IMR-90 (cell line): ENCODE measurements at regions not wholly inside any gene's neighbourhood (a gene's known extent, or its start where the extent isn't known, plus 50 kb on each side); places are given as distances from the start of the nearest gene placed in this dataset.

Source experiments
- ATAC-seq: fragments of 200-7000 bp; cut with Tn5 transposase; 2 replicates; pipeline ENCODE4 v1.9.1; 2020; ENCODE audit warnings: low read depth, mild to moderate bottlenecking, moderate library complexity
- BruUV-seq: library from RNA; stranded (reverse); fragments of 400-500 nt; replicated peaks from 2 replicates; lab custom pipeline; 2021; lab: Mats Ljungman, UMichigan
- CTCF ChIA-PET: fragments of 300-600 bp; formaldehyde crosslinking; extraction: SDS; loops from one replicate; lab custom pipeline; 2021; ENCODE audit warnings: antibody characterized with exemption; lab: Yijun Ruan, JAX
- POLR2A ChIA-PET: fragments of 300-600 bp; sonication (Branson Sonifier 250); formaldehyde crosslinking; loops from one replicate; lab custom pipeline; 2022; ENCODE audit warnings: antibody characterized with exemption; ENCODE audit not compliant: unreplicated experiment; lab: Charles Lee
- DNase-seq: peaks from one replicate; pipeline ENCODE4 v3.0.0; 2013
- H2AFZ ChIP-seq: replicated peaks from 2 replicates; pipeline ENCODE3; 2013; ENCODE audit warnings: low read length, mild to moderate bottlenecking; ENCODE audit not compliant: poor library complexity
- H2AK5ac ChIP-seq: 2 replicates; pipeline ENCODE4 v1.6.1; 2013; ENCODE audit warnings: low read depth, low read length, inconsistent platforms
- H2AK9ac ChIP-seq: replicated peaks from 2 replicates; pipeline ENCODE3; 2013; ENCODE audit warnings: mild to moderate bottlenecking, low read depth, low read length, moderate library complexity; ENCODE audit not compliant: poor library complexity
- H2BK120ac ChIP-seq: 2 replicates; pipeline ENCODE4 v1.6.1; 2013; ENCODE audit warnings: low read depth, low read length, inconsistent platforms
- H2BK15ac ChIP-seq: 3 replicates; pipeline ENCODE4 v1.6.1; 2013; ENCODE audit warnings: low read depth, low read length, inconsistent platforms
- H2BK20ac ChIP-seq: 2 replicates; pipeline ENCODE4 v1.6.1; 2013; ENCODE audit warnings: low read depth, mild to moderate bottlenecking, inconsistent platforms, low read length, moderate library complexity
- H2BK5ac ChIP-seq: 2 replicates; pipeline ENCODE4 v1.6.1; 2013; ENCODE audit warnings: mild to moderate bottlenecking, low read depth, low read length, inconsistent platforms; ENCODE audit not compliant: poor library complexity, severe bottlenecking
- H3K14ac ChIP-seq: replicated peaks from 2 replicates; pipeline ENCODE4 v1.6.1; 2013; ENCODE audit warnings: low read depth, low read length, inconsistent platforms
- H3K18ac ChIP-seq: 2 replicates; pipeline ENCODE4 v1.6.1; 2013; ENCODE audit warnings: low read depth, low read length, control low read depth
- H3K23ac ChIP-seq: 2 replicates; pipeline ENCODE4 v1.6.1; 2013; ENCODE audit warnings: low read depth, low read length, inconsistent platforms
- H3K27ac ChIP-seq: 2 replicates; pipeline ENCODE4 v1.5.1; 2013; ENCODE audit warnings: mild to moderate bottlenecking, control low read depth, low read length; ENCODE audit not compliant: insufficient read depth
- H3K27me3 ChIP-seq: 2 replicates; pipeline ENCODE4 v1.6.1; 2013; ENCODE audit warnings: low read length; ENCODE audit not compliant: control insufficient read depth, insufficient read depth
- H3K36me3 ChIP-seq: 2 replicates; pipeline ENCODE4 v1.6.1; 2013; ENCODE audit warnings: low read length, mixed read lengths; ENCODE audit not compliant: control insufficient read depth, insufficient read depth
- H3K4ac ChIP-seq: 2 replicates; pipeline ENCODE4 v1.6.1; 2013; ENCODE audit warnings: low read depth, low read length, inconsistent platforms
- H3K4me1 ChIP-seq: 2 replicates; pipeline ENCODE4 v1.6.1; 2013; ENCODE audit warnings: low read length, mixed read lengths; ENCODE audit not compliant: control insufficient read depth, insufficient read depth
- H3K4me2 ChIP-seq: 2 replicates; pipeline ENCODE4 v1.6.1; 2013; ENCODE audit warnings: low read depth, mild to moderate bottlenecking, control low read depth, low read length, moderate library complexity
- H3K4me3 ChIP-seq: 2 replicates; pipeline ENCODE4 v1.5.1; 2013; ENCODE audit warnings: low read depth, mild to moderate bottlenecking, control low read depth, low read length, moderate library complexity; ENCODE audit not compliant: insufficient read depth
- H3K56ac ChIP-seq: 2 replicates; pipeline ENCODE4 v1.6.1; 2013; ENCODE audit warnings: low read length, inconsistent platforms; ENCODE audit not compliant: insufficient read depth; ENCODE audit errors: extremely low read depth
- H3K79me1 ChIP-seq, 2 experiments: 2 replicates each; pipeline ENCODE4 v1.6.1; 2013; ENCODE audit warnings: low read length in 2 of 2, inconsistent platforms in 1 of 2, low read depth in 1 of 2
- H3K9ac ChIP-seq: 2 replicates; pipeline ENCODE4 v1.6.1; 2013; ENCODE audit warnings: low read depth, low read length, control low read depth
- H3K9me1 ChIP-seq: 2 replicates; pipeline ENCODE4 v1.6.1; 2013; ENCODE audit warnings: low read length, inconsistent platforms; ENCODE audit not compliant: insufficient read depth
- H3K9me3 ChIP-seq: 2 replicates; pipeline ENCODE4 v1.6.1; 2013; ENCODE audit warnings: low read length; ENCODE audit not compliant: control insufficient read depth, insufficient read depth
- H4K20me1 ChIP-seq: 2 replicates; pipeline ENCODE4 v1.6.1; 2013; ENCODE audit warnings: low read length, inconsistent platforms; ENCODE audit not compliant: insufficient read depth
- H4K5ac ChIP-seq: 2 replicates; pipeline ENCODE4 v1.6.1; 2013; ENCODE audit warnings: mild to moderate bottlenecking, low read depth, low read length, control low read depth
- H4K8ac ChIP-seq, 2 experiments: 2 replicates each; pipeline ENCODE4 v1.6.1; 2013; ENCODE audit warnings: low read depth in 2 of 2, low read length in 2 of 2, control low read depth in 1 of 2, inconsistent platforms in 1 of 2
- H4K91ac ChIP-seq: 2 replicates; pipeline ENCODE4 v1.6.1; 2013; ENCODE audit warnings: low read depth, low read length, inconsistent platforms; ENCODE audit not compliant: insufficient read depth
- BHLHE40 ChIP-seq: fragments of 150-350 bp; IDR thresholded peaks from 2 replicates; pipeline ENCODE4 v1.6.1; 2016; ENCODE audit warnings: mild to moderate bottlenecking, low read depth, low read length
- CEBPB ChIP-seq: IDR thresholded peaks from 2 replicates; pipeline ENCODE4 v1.6.1; 2012; ENCODE audit warnings: low read depth, low read length, improper control_type of control experiment
- CHD1 ChIP-seq: IDR thresholded peaks from 2 replicates; pipeline ENCODE4 v1.6.1; 2012; ENCODE audit warnings: low read depth, low read length, improper control_type of control experiment
- CTCF ChIP-seq: conservative IDR thresholded peaks from 2 replicates; pipeline ENCODE4 v1.5.1; 2012; ENCODE audit warnings: mild to moderate bottlenecking, low read depth, low read length, improper control_type of control experiment
- ELK1 ChIP-seq: fragments of 150-350 bp; IDR thresholded peaks from 2 replicates; pipeline ENCODE4 v1.6.1; 2016; ENCODE audit warnings: low read depth, mild to moderate bottlenecking, low read length, moderate library complexity, borderline replicate concordance
- FOS ChIP-seq: fragments of 150-350 bp; IDR thresholded peaks from 2 replicates; pipeline ENCODE4 v1.6.1; 2016; ENCODE audit warnings: low read depth, low read length
- MAFK ChIP-seq: IDR thresholded peaks from 2 replicates; pipeline ENCODE4 v1.6.1; 2012; ENCODE audit warnings: low read depth, low read length, improper control_type of control experiment
- MAZ ChIP-seq: IDR thresholded peaks from 2 replicates; pipeline ENCODE4 v1.6.1; 2012; ENCODE audit warnings: low read depth, mild to moderate bottlenecking, low read length, improper control_type of control experiment, moderate library complexity, borderline replicate concordance
- MXI1 ChIP-seq: IDR thresholded peaks from 2 replicates; pipeline ENCODE4 v1.6.1; 2012; ENCODE audit warnings: low read depth, mild to moderate bottlenecking, low read length, moderate library complexity, borderline replicate concordance
- NFE2L2 ChIP-seq: fragments of 150-350 bp; IDR thresholded peaks from 2 replicates; pipeline ENCODE4 v1.6.1; 2016; ENCODE audit warnings: low read depth, mild to moderate bottlenecking, low read length
- POLR2A ChIP-seq: IDR thresholded peaks from 2 replicates; pipeline ENCODE4 v1.6.1; 2012; ENCODE audit warnings: mild to moderate bottlenecking, low read depth, low read length
- RAD21 ChIP-seq: IDR thresholded peaks from 2 replicates; pipeline ENCODE4 v1.6.1; 2012; ENCODE audit warnings: low read length, improper control_type of control experiment
- RCOR1 ChIP-seq: IDR thresholded peaks from 2 replicates; pipeline ENCODE4 v1.6.1; 2012; ENCODE audit warnings: mild to moderate bottlenecking, low read length, improper control_type of control experiment; ENCODE audit not compliant: insufficient replicate concordance
- RFX5 ChIP-seq: IDR thresholded peaks from 2 replicates; pipeline ENCODE4 v1.8.0; 2012; ENCODE audit warnings: low read depth, mild to moderate bottlenecking, low read length, moderate library complexity
- USF2 ChIP-seq: fragments of 150-350 bp; IDR thresholded peaks from 2 replicates; pipeline ENCODE4 v1.6.1; 2017; ENCODE audit warnings: mild to moderate bottlenecking, antibody characterized with exemption, low read length, low read depth
- WGBS, 2 experiments: methylation state at CpG; one replicate each; pipeline versions ENCODE4 v1.1.5 to v1.1.7; 2013; ENCODE audit warnings: missing lambda C conversion rate in 2 of 2; ENCODE audit not compliant: insufficient read length in 1 of 2; ENCODE audit errors: extremely low coverage in 2 of 2; 5-methylcytosine and 5-hydroxymethylcytosine counted together
- dilution Hi-C: fragments of 300-500 bp; cut with HindIII; formaldehyde crosslinking; loops from one replicate; pipeline ENCODE4 v1.14.3; 2018; ENCODE audit warnings: low sequenced_read_pairs; ENCODE audit not compliant: unreplicated experiment
- in situ Hi-C: fragments of 300-500 bp; cut with MboI; formaldehyde crosslinking; loops from 3 replicates; pipeline ENCODE4 v1.14.3; 2019; ENCODE audit warnings: low sequenced_read_pairs, inconsistent platforms, mixed read lengths
- intact Hi-C: fragments of 100-400 bp; cut with micrococcal nuclease; formaldehyde crosslinking; loops from 2 replicates; pipeline ENCODE4 v1.10.0; 2022

- BruUV-seq = no TSS peak
- ChIA-PET POLR2A (no interaction called here), CTCF (no interaction called here)
- TF ChIP-seq RAD21 (no peak), ELK1 (no peak), BHLHE40 (no peak), CEBPB (no peak), FOS (no peak), CHD1 (no peak), CTCF (no peak), RCOR1 (no peak), POLR2A (no peak), MXI1 (no peak), NFE2L2 (no peak), USF2 (no peak), MAFK (no peak), MAZ (no peak), RFX5 (no peak)
- in situ Hi-C loops = no loop called here
- no peak overlapping the region for H2AK5ac ChIP-seq
- H3K23ac ChIP-seq = no peak overlapping the region
- H3K14ac ChIP-seq = no peak overlapping the region
- ATAC-seq = no peak
- no peak overlapping the region for H3K9ac ChIP-seq
- dilution Hi-C loops = no loop called here
- H3K9me1 ChIP-seq = no peaks in the 10 kb centered on the region
- no peak overlapping the region for H3K18ac ChIP-seq
- no peaks in the 10 kb centered on the region for H3K36me3 ChIP-seq
- H4K91ac ChIP-seq = no peak overlapping the region
- H3K9me3 ChIP-seq = no peaks in the 10 kb centered on the region
- no peak overlapping the region for H3K4me3 ChIP-seq
- intact Hi-C loops = loop anchor here (5.0 kb wide), 1 partner anchor 162 kb away; no protein-coding TSS in a partner anchor
- no peak overlapping the region for H3K27ac ChIP-seq
- H2AK9ac ChIP-seq = no peak overlapping the region
- no peaks in the 10 kb centered on the region for H4K20me1 ChIP-seq
- no peak overlapping the region for H2BK120ac ChIP-seq
- no peaks in the 10 kb centered on the region for H3K79me1 ChIP-seq
- DNase-seq = no peak
- H3K4me1 ChIP-seq = no peaks in the 10 kb centered on the region
- no peak overlapping the region for H2BK15ac ChIP-seq
- H3K4me2 ChIP-seq = no peak overlapping the region
- H3K4ac ChIP-seq = no peak overlapping the region
- H2BK5ac ChIP-seq = no peak overlapping the region
- no peak overlapping the region for H2AFZ ChIP-seq
- WGBS, 2 experiments = no CpG with 5 or more reads among the region's 4 CpGs
- no peak overlapping the region for H4K8ac ChIP-seq
- peaks cover 17% of the 10 kb centered on the region for H3K27me3 ChIP-seq
- H4K5ac ChIP-seq = no peak overlapping the region
- no peak overlapping the region for H3K56ac ChIP-seq
- H2BK20ac ChIP-seq = no peak overlapping the region
Observed at GRCh38 chr5:74374656-74375055, 265.9 kb downstream of the ENC1 start.
